Liver (tissue), 8 donors: ENCODE measurements at regions not wholly inside any gene's neighbourhood (a gene's known extent, or its start where the extent isn't known, plus 50 kb on each side); places are given as distances from the start of the nearest gene placed in this dataset.

Source experiments
- DNase-seq: peaks from one replicate; pipeline ENCODE4 v3.0.0-alpha.2; 2017; ENCODE audit warnings: low spot score
- H3K27ac ChIP-seq, 2 donors: one replicate each; pipeline ENCODE4 v1.7.0; 2013; ENCODE audit warnings: inconsistent platforms in 2 of 2, low read length in 2 of 2, control low read depth in 1 of 2, low read depth in 1 of 2, mild to moderate bottlenecking in 1 of 2
- H3K27me3 ChIP-seq, 4 donors: one replicate each; pipeline versions ENCODE4 v1.6.1 to v1.7.0; 2013; ENCODE audit warnings: low read length in 3 of 4, inconsistent platforms in 1 of 4, mild to moderate bottlenecking in 1 of 4, moderate library complexity in 1 of 4; ENCODE audit not compliant: control insufficient read depth in 4 of 4, insufficient read depth in 4 of 4
- H3K36me3 ChIP-seq, 4 donors: one replicate each; pipeline versions ENCODE4 v1.6.1 to v1.7.0; 2013; ENCODE audit warnings: low read length in 3 of 4, mild to moderate bottlenecking in 3 of 4, low read depth in 1 of 4, moderate library complexity in 1 of 4; ENCODE audit not compliant: control insufficient read depth in 4 of 4, insufficient read depth in 3 of 4
- H3K4me1 ChIP-seq, 4 donors: one replicate each; pipeline versions ENCODE4 v1.6.1 to v1.7.0; 2013; ENCODE audit warnings: low read length in 3 of 4, mild to moderate bottlenecking in 3 of 4, moderate library complexity in 1 of 4; ENCODE audit not compliant: control insufficient read depth in 4 of 4, insufficient read depth in 4 of 4
- H3K4me3 ChIP-seq, 3 donors: one replicate each; pipeline versions ENCODE4 v1.6.1 to v1.7.0; 2013; ENCODE audit warnings: low read length in 3 of 3, control low read depth in 1 of 3, low read depth in 1 of 3, mild to moderate bottlenecking in 1 of 3
- H3K9ac ChIP-seq, 2 donors: one replicate each; pipeline ENCODE4 v1.7.0; 2013; ENCODE audit warnings: low read length in 2 of 2, mild to moderate bottlenecking in 2 of 2, moderate library complexity in 2 of 2, control low read depth in 1 of 2, low read depth in 1 of 2
- H3K9me3 ChIP-seq, 4 donors: one replicate each; pipeline versions ENCODE4 v1.6.1 to v1.7.0; 2013; ENCODE audit warnings: low read length in 3 of 4; ENCODE audit not compliant: control insufficient read depth in 4 of 4
- ATF3 ChIP-seq: IDR thresholded peaks from 2 replicates; pipeline ENCODE4 v1.6.1; 2016; ENCODE audit warnings: antibody characterized with exemption
- EGR1 ChIP-seq, 2 donors: IDR thresholded peaks; 2 replicates each; pipeline ENCODE4 v1.6.1; 2016 to 2018; ENCODE audit warnings: antibody characterized with exemption in 2 of 2, low read depth in 2 of 2
- FOXA2 ChIP-seq: IDR thresholded peaks from 2 replicates; pipeline ENCODE4 v1.6.1; 2016; ENCODE audit warnings: antibody characterized with exemption
- HNF4A ChIP-seq, 2 donors: conservative IDR thresholded peaks; 2 replicates each; pipeline ENCODE4 v1.6.1; 2016; ENCODE audit warnings: antibody characterized with exemption in 2 of 2, mild to moderate bottlenecking in 2 of 2
- JUND ChIP-seq, 2 donors: IDR thresholded peaks; 2 replicates each; pipeline ENCODE4 v1.6.1; 2016; ENCODE audit warnings: antibody characterized with exemption in 2 of 2
- MAX ChIP-seq: IDR thresholded peaks from 2 replicates; pipeline ENCODE4 v1.6.1; 2016; ENCODE audit warnings: antibody characterized with exemption
- NR2F2 ChIP-seq: IDR thresholded peaks from 2 replicates; pipeline ENCODE4 v1.6.1; 2016; ENCODE audit warnings: antibody characterized with exemption
- RAD21 ChIP-seq, 2 donors: IDR thresholded peaks; 2 replicates each; pipeline ENCODE4 v1.6.1; 2016; ENCODE audit warnings: antibody characterized with exemption in 2 of 2, mild to moderate bottlenecking in 2 of 2
- SP1 ChIP-seq: IDR thresholded peaks from 2 replicates; pipeline ENCODE4 v1.6.1; 2018; ENCODE audit warnings: antibody characterized with exemption, mild to moderate bottlenecking
- TAF1 ChIP-seq: conservative IDR thresholded peaks from 2 replicates; pipeline ENCODE4 v1.6.1; 2016; ENCODE audit warnings: antibody characterized with exemption, mild to moderate bottlenecking
- YY1 ChIP-seq: IDR thresholded peaks from 2 replicates; pipeline ENCODE4 v1.6.1; 2016; ENCODE audit warnings: antibody characterized with exemption, mild to moderate bottlenecking
- ZBTB33 ChIP-seq: IDR thresholded peaks from 2 replicates; pipeline ENCODE4 v1.6.1; 2016; ENCODE audit warnings: antibody characterized with exemption
- WGBS: extraction: QIAGEN DNeasy Blood & Tissue Kit; methylation state at CpG from one replicate; pipeline ENCODE4 v1.1.7; 2013; 5-methylcytosine and 5-hydroxymethylcytosine counted together
- TF ChIP-seq, protein P1 (sequence below): IDR thresholded peaks from 2 replicates; pipeline ENCODE4 v1.6.1; 2016; ENCODE audit warnings: antibody characterized with exemption, mild to moderate bottlenecking
- TF ChIP-seq, protein P2 (sequence below): fragments of 150-350 bp; IDR thresholded peaks from 2 replicates; pipeline ENCODE4 v1.5.1; 2017; ENCODE audit warnings: improper control_type of control experiment, low read depth, low read length; ENCODE audit not compliant: missing input control
- donor health status: healthy.
- donor health status: healthy.
- donor health status: healthy.
- donor health status: healthy.
- donor health status: healthy.

- TF ChIP-seq SP1 (no peak), FOXA2 (no peak), ZBTB33 (no peak), EGR1 (IDR thresholded peaks at IDR 0.05; ENCODE audit: low read depth in 2 of 2) (no peak), ATF3 (no peak), JUND (IDR thresholded peaks at IDR 0.05) (no peak), TAF1 (no peak), RAD21 (IDR thresholded peaks at IDR 0.05) (no peak), MAX (no peak), HNF4A (conservative IDR thresholded peaks at IDR 0.05) (no peak), NR2F2 (no peak), YY1 (no peak)
- TF ChIP-seq, protein P1, sequence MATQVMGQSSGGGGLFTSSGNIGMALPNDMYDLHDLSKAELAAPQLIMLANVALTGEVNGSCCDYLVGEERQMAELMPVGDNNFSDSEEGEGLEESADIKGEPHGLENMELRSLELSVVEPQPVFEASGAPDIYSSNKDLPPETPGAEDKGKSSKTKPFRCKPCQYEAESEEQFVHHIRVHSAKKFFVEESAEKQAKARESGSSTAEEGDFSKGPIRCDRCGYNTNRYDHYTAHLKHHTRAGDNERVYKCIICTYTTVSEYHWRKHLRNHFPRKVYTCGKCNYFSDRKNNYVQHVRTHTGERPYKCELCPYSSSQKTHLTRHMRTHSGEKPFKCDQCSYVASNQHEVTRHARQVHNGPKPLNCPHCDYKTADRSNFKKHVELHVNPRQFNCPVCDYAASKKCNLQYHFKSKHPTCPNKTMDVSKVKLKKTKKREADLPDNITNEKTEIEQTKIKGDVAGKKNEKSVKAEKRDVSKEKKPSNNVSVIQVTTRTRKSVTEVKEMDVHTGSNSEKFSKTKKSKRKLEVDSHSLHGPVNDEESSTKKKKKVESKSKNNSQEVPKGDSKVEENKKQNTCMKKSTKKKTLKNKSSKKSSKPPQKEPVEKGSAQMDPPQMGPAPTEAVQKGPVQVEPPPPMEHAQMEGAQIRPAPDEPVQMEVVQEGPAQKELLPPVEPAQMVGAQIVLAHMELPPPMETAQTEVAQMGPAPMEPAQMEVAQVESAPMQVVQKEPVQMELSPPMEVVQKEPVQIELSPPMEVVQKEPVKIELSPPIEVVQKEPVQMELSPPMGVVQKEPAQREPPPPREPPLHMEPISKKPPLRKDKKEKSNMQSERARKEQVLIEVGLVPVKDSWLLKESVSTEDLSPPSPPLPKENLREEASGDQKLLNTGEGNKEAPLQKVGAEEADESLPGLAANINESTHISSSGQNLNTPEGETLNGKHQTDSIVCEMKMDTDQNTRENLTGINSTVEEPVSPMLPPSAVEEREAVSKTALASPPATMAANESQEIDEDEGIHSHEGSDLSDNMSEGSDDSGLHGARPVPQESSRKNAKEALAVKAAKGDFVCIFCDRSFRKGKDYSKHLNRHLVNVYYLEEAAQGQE: no peak
- TF ChIP-seq, protein P2, sequence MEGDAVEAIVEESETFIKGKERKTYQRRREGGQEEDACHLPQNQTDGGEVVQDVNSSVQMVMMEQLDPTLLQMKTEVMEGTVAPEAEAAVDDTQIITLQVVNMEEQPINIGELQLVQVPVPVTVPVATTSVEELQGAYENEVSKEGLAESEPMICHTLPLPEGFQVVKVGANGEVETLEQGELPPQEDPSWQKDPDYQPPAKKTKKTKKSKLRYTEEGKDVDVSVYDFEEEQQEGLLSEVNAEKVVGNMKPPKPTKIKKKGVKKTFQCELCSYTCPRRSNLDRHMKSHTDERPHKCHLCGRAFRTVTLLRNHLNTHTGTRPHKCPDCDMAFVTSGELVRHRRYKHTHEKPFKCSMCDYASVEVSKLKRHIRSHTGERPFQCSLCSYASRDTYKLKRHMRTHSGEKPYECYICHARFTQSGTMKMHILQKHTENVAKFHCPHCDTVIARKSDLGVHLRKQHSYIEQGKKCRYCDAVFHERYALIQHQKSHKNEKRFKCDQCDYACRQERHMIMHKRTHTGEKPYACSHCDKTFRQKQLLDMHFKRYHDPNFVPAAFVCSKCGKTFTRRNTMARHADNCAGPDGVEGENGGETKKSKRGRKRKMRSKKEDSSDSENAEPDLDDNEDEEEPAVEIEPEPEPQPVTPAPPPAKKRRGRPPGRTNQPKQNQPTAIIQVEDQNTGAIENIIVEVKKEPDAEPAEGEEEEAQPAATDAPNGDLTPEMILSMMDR: no peak
- Histone ChIP-seq H3K36me3 (no peaks in the 10 kb centered on the region), H3K27ac (no peak overlapping the region), H3K9ac (no peak overlapping the region), H3K4me1 (no peaks in the 10 kb centered on the region), H3K9me3 (no peaks in the 10 kb centered on the region), H3K27me3 (peaks cover 0 to 3% (median 0%) of the 10 kb centered on the region in 4 donors), H3K4me3 (no peak overlapping the region)
- WGBS: 74% methylated on average over 2 of the region's 2 CpGs
- no peak for DNase-seq
Measured at GRCh38 chr2:3982160-3982559, 278.8 kb downstream of the DCDC2C start.

- no peak overlapping the region for H3K9ac ChIP-seq
- TF ChIP-seq NR2F2: no peak
- no peak for TF ChIP-seq YY1
- peaks cover 0 to 3% (median 0%) of the 10 kb centered on the region in 4 donors for H3K27me3 ChIP-seq
- no peaks in the 10 kb centered on the region for H3K36me3 ChIP-seq
- peaks cover 0 to 1% (median 0%) of the 10 kb centered on the region in 4 donors for H3K4me1 ChIP-seq
- no peak overlapping the region for H3K4me3 ChIP-seq
- H3K27ac ChIP-seq: no peak overlapping the region
- peaks cover 0 to 6% (median 2%) of the 10 kb centered on the region in 4 donors for H3K9me3 ChIP-seq
- no peak for DNase-seq
- WGBS: 63% methylated on average over 6 of the region's 6 CpGs
Measured at GRCh38 chr2:3986063-3986462, 282.7 kb downstream of the DCDC2C start.
